ENCODE measurements at regions not wholly inside any gene's neighbourhood (a gene's known extent, or its start where the extent isn't known, plus 50 kb on each side); places are given as distances from the start of the nearest gene placed in this dataset.

DNA sequence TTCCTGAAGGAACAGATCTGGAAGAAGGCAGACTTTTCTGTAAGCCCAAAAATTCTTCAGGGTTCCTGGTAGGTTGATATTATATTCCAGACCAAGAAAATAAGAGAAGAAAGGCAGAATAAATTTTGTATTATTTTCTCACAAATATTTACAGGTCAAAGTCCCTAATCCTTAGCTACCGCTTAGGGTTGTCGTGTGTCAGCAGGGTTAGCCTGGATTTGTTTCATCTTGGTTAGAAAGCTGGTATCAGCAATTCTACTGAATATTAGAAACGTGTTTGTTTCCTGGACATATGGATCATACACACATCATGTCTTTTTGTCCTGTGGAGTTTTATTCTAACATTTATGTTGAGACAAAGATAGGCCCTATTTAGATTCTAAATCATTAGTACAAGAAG, 232.9 kb upstream of the CXXC4 start:
- Histone ChIP-seq H3K9me3 (no peaks in the 10 kb centered on the region), H3K27ac (no peak overlapping the region), H3K27me3 (no peaks in the 10 kb centered on the region), H3K4me2 (no peak overlapping the region), H3K36me3 (no peaks in the 10 kb centered on the region), H3K9ac (no peak overlapping the region), H3K4me1 (no peaks in the 10 kb centered on the region), H4K20me1 (no peaks in the 10 kb centered on the region), H3K4me3 (no peak overlapping the region)
- TF ChIP-seq Cebpa-rat (IDR thresholded peaks at IDR 0.05), result no peak

DNA sequence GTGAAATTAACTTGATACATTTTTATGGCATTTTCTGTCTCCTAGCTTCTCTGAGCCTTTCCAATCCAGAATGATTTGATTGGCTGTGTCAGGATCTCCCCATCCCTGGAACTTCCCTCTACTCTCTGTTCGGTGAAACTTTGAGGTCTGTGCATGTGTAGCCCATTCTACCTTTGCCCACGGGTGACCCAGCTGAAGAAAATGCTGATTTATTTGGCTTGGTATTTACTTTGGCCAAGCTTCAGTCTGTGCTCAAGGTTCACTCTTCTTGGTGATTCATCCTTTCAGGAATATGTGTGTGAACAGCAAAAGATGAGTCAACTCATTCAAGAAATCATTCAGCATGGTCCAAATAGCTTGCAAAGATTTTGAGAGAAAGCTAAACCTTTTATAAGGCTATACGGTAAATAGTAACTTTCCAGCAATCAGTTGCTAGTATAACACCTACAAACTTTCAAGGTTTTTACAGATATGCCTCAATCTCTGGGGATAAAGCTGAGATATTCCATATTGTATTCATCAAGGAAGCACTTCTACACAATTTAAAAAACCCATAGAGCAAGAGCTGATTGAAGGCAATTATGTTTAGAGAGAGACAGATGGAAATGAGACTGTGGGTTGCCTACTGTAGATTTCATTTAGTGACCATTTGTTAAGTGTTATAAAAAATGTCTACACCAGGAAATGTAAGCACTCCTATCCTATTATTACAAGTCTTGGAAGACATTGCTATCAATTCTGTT, 233.9 kb upstream of the CXXC4 start:
- Histone ChIP-seq H3K4me2 (no peak overlapping the region), H3K27ac (no peak overlapping the region), H3K27me3 (no peaks in the 10 kb centered on the region)

DNA sequence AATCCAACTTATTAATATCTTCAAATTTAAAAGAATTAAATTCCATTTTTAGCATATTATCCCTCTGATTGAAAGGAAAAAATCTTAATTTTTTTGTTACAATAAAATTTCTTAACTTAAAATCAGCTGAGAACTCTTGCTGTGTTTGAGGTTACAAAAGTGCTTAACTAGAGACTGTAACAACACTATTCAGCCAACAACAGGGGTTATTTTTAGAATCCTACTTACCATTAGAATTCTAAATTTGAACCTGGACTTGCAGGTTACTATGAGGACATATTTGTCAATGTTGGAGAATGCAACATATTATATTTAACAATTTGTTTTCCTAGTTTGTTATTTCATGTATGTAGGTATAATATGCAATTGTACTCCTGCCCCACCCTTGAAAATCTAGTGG, 238.1 kb upstream of the CXXC4 start:
- no peaks in the 10 kb centered on the region for H3K27me3 ChIP-seq
- no peak overlapping the region for H3K9ac ChIP-seq
- H3K4me3 ChIP-seq, result no peak overlapping the region
- no peak overlapping the region for H3K4me2 ChIP-seq
- no peak for TF ChIP-seq Cebpa-rat (IDR thresholded peaks at IDR 0.05)
- H3K4me1 ChIP-seq, result no peaks in the 10 kb centered on the region
- no peaks in the 10 kb centered on the region for H3K9me3 ChIP-seq
- H4K20me1 ChIP-seq, result no peaks in the 10 kb centered on the region
- H3K27ac ChIP-seq, result no peak overlapping the region
- no peaks in the 10 kb centered on the region for H3K36me3 ChIP-seq

More for the DNA sequence above, 233.9 kb upstream of the CXXC4 start:
- Histone ChIP-seq H3K9me3 (no peaks in the 10 kb centered on the region), H3K36me3 (no peaks in the 10 kb centered on the region), H4K20me1 (no peaks in the 10 kb centered on the region), H3K9ac (no peak overlapping the region), H3K4me3 (no peak overlapping the region), H3K4me1 (no peaks in the 10 kb centered on the region)
- TF ChIP-seq Cebpa-rat (IDR thresholded peaks at IDR 0.05), result no peak

DNA sequence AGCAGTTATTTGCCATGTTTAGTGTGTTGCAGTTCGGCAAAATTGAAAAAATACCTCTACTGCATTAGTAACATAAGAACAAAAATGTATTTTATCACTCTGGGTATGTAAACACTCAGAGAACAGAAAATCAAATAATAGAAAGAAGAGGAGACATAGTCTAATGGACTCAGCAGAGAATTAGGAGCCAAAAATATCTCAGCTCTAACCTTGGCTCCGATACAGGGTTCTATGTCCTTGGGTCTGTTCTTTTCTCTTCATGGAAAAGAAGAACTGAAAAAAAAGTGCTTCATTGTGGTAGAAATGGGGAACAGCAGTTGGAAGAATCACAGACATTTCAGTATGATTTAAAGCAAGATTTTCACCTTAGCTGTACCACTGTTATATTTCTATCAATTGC, 240.5 kb upstream of the CXXC4 start:
- no peaks in the 10 kb centered on the region for H3K27me3 ChIP-seq
- no peak overlapping the region for H3K4me3 ChIP-seq
- H3K9ac ChIP-seq, result no peak overlapping the region
- no peaks in the 10 kb centered on the region for H3K9me3 ChIP-seq
- TF ChIP-seq Cebpa-rat (IDR thresholded peaks at IDR 0.05), result no peak
- H3K27ac ChIP-seq, result no peak overlapping the region
- H3K36me3 ChIP-seq, result no peaks in the 10 kb centered on the region
- no peaks in the 10 kb centered on the region for H3K4me1 ChIP-seq
- H4K20me1 ChIP-seq, result no peaks in the 10 kb centered on the region
- H3K4me2 ChIP-seq, result no peak overlapping the region

DNA sequence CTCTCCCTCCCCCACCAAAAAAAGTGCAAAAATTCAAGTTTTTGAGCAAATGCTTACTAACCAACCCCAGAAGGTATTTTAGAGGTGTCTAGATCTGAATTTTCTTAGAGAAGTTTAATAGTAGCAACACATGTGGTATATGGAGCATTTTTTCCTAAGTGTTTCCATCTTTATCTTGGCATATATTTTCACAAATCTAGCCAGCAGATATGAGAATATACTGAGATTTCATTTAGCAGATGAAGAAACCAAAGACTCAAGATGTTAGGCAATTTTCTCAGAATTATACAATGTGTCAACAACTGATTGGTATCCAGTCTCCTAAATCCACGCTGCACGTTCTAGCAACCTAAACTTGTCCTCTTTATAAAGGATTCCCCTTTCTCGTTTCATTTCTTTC, 245.5 kb upstream of the CXXC4 start:
- Histone ChIP-seq H3K36me3 (no peaks in the 10 kb centered on the region), H3K4me2 (no peak overlapping the region), H3K4me1 (peaks cover 26% of the 10 kb centered on the region), H3K27me3 (no peaks in the 10 kb centered on the region), H3K4me3 (no peak overlapping the region), H3K27ac (no peak overlapping the region), H3K9me3 (no peaks in the 10 kb centered on the region), H4K20me1 (no peaks in the 10 kb centered on the region), H3K9ac (no peak overlapping the region)
- TF ChIP-seq Cebpa-rat (IDR thresholded peaks at IDR 0.05), result no peak

DNA sequence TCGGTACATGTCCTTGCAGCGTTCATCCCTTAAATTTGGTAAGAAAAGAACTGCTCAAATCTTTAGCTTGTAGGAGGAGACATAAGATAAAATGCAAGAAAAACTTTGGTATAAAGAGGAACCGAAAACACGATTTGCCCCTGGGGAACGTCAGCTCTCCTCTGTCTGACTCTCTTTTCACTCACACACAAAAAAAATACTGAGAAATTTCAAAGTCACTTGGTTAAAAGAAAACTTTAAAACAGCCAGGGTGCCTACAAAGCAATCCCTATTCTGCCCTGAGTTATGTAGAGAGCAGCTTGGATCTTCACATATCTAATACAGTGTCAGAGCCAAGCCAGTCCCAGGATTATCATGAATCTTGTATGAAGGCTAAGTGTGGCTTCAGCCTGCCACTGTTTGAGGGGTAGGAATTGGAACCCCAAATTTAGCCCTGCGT, 248.5 kb upstream of the CXXC4 start:
- H3K9me3 ChIP-seq, result no peaks in the 10 kb centered on the region
- H3K4me3 ChIP-seq, result no peak overlapping the region
- peak overlapping the region; percentile 40; the same call in 1 of the 2 replicates for H3K9ac ChIP-seq
- peaks cover 26% of the 10 kb centered on the region for H3K4me1 ChIP-seq
- H3K27ac ChIP-seq, result peak overlapping the region; percentile 33; the same call in 1 of the 2 replicates
- no peaks in the 10 kb centered on the region for H4K20me1 ChIP-seq
- H3K36me3 ChIP-seq, result no peaks in the 10 kb centered on the region
- H3K4me2 ChIP-seq, result peak overlapping the region; percentile 68
- H3K27me3 ChIP-seq, result no peaks in the 10 kb centered on the region
- TF ChIP-seq Cebpa-rat (IDR thresholded peaks at IDR 0.05), result no peak

DNA sequence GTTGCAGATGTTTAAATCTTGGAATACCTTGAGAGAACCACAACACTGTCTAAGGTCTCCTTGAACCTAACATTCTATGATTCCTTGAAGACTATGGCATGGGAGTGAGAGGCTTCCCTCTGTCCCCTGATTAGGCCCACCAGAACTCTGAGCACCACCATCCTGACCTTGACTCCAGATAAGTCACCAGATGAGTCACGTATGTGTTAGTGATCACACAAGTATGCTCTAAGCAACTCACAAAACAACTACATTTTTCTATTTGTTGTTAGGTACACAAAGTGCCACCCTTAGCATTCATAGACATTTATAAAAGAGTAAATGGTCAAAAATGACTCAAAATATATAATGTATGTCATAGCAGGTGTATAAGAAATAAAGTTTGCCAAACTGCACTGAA, 252.9 kb upstream of the CXXC4 start:
- Histone ChIP-seq H3K4me1 (peaks cover 27% of the 10 kb centered on the region), H4K20me1 (no peaks in the 10 kb centered on the region), H3K9me3 (no peaks in the 10 kb centered on the region), H3K9ac (no peak overlapping the region), H3K27me3 (no peaks in the 10 kb centered on the region), H3K4me3 (no peak overlapping the region), H3K27ac (no peak overlapping the region), H3K4me2 (no peak overlapping the region), H3K36me3 (no peaks in the 10 kb centered on the region)
- no peak for TF ChIP-seq Cebpa-rat (IDR thresholded peaks at IDR 0.05)

DNA sequence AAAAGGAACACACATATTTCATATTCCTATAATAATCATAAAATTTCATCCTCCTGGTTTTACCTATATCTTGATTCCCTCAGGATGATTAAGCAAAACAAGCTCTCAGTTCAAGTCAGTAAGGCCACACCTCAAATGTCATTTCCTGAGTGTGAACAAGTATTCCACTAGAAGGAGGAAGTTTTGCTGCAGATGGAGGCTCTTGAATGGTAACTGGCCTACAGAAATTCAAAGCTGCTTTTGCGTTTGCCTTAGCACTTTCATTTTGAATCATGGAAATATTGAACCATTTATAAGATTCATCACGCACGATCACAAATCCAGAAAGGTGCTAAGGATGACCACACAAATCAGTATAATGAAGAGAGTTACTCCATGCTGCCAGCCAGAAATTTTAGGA, 254.4 kb upstream of the CXXC4 start:
- Histone ChIP-seq H3K9ac (no peak overlapping the region), H4K20me1 (no peaks in the 10 kb centered on the region), H3K4me2 (no peak overlapping the region), H3K27me3 (no peaks in the 10 kb centered on the region), H3K36me3 (no peaks in the 10 kb centered on the region), H3K4me3 (no peak overlapping the region), H3K27ac (no peak overlapping the region), H3K9me3 (no peaks in the 10 kb centered on the region), H3K4me1 (peaks cover 13% of the 10 kb centered on the region)
- TF ChIP-seq Cebpa-rat (IDR thresholded peaks at IDR 0.05), result no peak

DNA sequence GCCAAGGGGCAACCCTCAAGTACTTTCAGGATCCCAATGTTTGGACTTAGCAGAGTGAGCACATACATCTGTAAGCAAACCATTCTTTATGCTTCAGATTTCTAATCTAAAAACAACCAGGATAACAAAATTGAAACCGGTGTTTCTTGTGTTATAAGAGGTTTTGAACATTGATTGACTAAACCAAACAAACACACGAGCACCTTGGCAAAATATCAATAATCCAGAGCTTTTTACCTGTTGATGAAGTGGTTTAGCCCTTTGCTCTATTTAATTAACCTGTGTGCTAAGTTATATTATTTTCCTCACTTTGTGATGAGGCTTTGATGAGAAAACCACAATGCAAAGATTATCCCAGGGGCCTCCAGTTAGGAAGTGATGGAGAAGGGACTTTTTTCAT, 255.3 kb upstream of the CXXC4 start:
- Histone ChIP-seq H3K36me3 (no peaks in the 10 kb centered on the region), H3K27me3 (no peaks in the 10 kb centered on the region), H3K4me1 (peaks cover 9% of the 10 kb centered on the region; the same call in 1 of the 2 replicates), H4K20me1 (no peaks in the 10 kb centered on the region), H3K4me3 (no peak overlapping the region), H3K9ac (no peak overlapping the region), H3K9me3 (no peaks in the 10 kb centered on the region), H3K27ac (no peak overlapping the region), H3K4me2 (peak overlapping the region; percentile 39)
- TF ChIP-seq Cebpa-rat (IDR thresholded peaks at IDR 0.05), result no peak

DNA sequence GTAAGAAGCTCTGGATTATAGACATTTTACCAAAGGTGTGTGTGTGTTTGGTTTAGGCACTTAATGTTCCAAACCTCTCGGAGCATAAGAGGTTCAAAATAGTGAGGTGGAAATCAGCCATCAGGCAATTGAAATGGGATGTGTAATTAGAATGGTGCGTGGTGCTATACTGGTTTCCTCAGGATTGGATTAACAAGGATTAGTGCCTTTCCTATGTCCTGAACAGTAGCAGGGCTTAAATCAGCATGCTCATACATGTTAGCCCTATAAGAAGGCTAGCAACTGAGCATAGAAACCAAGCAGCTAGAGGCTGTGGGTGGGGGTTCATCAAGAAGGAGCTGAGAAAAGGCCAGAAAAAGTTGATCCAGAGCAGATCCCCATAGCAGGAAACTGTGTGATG, 256.8 kb upstream of the CXXC4 start:
- peaks cover 9% of the 10 kb centered on the region; the same call in 1 of the 2 replicates for H3K4me1 ChIP-seq
- no peak overlapping the region for H3K4me3 ChIP-seq
- H4K20me1 ChIP-seq, result no peaks in the 10 kb centered on the region
- H3K4me2 ChIP-seq, result no peak overlapping the region
- H3K36me3 ChIP-seq, result no peaks in the 10 kb centered on the region
- no peaks in the 10 kb centered on the region for H3K27me3 ChIP-seq
- no peaks in the 10 kb centered on the region for H3K9me3 ChIP-seq
- H3K27ac ChIP-seq, result no peak overlapping the region
- no peak overlapping the region for H3K9ac ChIP-seq
- TF ChIP-seq Cebpa-rat (IDR thresholded peaks at IDR 0.05), result no peak

Measured in BLaER1 (cell line).